ENCODE measurements at regions not wholly inside any gene's neighbourhood (a gene's known extent, or its start where the extent isn't known, plus 50 kb on each side); places are given as distances from the start of the nearest gene placed in this dataset.
"Not testable (repeated sequence)": the region's sequence is repeated elsewhere in the genome, so short reads cannot be mapped to it uniquely, and the experiment has no call there.

GRCh38 chr6:4367643-4368042 lies 232.3 kb upstream of the ECI2 start:
- no peak overlapping the region for H3K4me3 Mint-ChIP-seq
- H3K36me3 Mint-ChIP-seq (ENCODE audit: insufficient read depth): peaks cover 3% of the 10 kb centered on the region
- DNase-seq (ENCODE audit: low spot score in 2 of 2): no peak
- H3K9me3 Mint-ChIP-seq: no peaks in the 10 kb centered on the region
- H3K27ac Mint-ChIP-seq (ENCODE audit: low read depth): no peak overlapping the region
- no peaks in the 10 kb centered on the region for H3K4me1 Mint-ChIP-seq
- ATAC-seq (replicated peaks; ENCODE audit: extremely low read depth, poor library complexity, severe bottlenecking): no peak
- H3K27me3 Mint-ChIP-seq: peaks cover 42% of the 10 kb centered on the region

- H3K27ac Mint-ChIP-seq (ENCODE audit: low read depth): no peak overlapping the region
- no peaks in the 10 kb centered on the region for H3K4me1 Mint-ChIP-seq
- DNase-seq (ENCODE audit: low spot score in 2 of 2): no peak
- no peak for ATAC-seq (replicated peaks; ENCODE audit: extremely low read depth, poor library complexity, severe bottlenecking)
- no peaks in the 10 kb centered on the region for H3K9me3 Mint-ChIP-seq
- no peak overlapping the region for H3K4me3 Mint-ChIP-seq
- peaks cover 49% of the 10 kb centered on the region for H3K27me3 Mint-ChIP-seq
- peaks cover 3% of the 10 kb centered on the region for H3K36me3 Mint-ChIP-seq (ENCODE audit: insufficient read depth)
Observed at GRCh38 chr6:4366635-4367395, 231.4 kb upstream of the ECI2 start.

- H3K4me1 Mint-ChIP-seq: no peaks in the 10 kb centered on the region
- H3K9me3 Mint-ChIP-seq: no peaks in the 10 kb centered on the region
- no peak overlapping the region for H3K27ac Mint-ChIP-seq (ENCODE audit: low read depth)
- H3K27me3 Mint-ChIP-seq: peaks cover 61% of the 10 kb centered on the region
- peaks cover 3% of the 10 kb centered on the region for H3K36me3 Mint-ChIP-seq (ENCODE audit: insufficient read depth)
- no peak for DNase-seq (ENCODE audit: low spot score in 2 of 2)
- no peak overlapping the region for H3K4me3 Mint-ChIP-seq
- no peak for ATAC-seq (replicated peaks; ENCODE audit: extremely low read depth, poor library complexity, severe bottlenecking)
Observed at GRCh38 chr6:4365686-4366085, 230.3 kb upstream of the ECI2 start.

GRCh38 chr6:4364711-4365110 lies 229.3 kb upstream of the ECI2 start:
- Mint-ChIP-seq H3K4me1 (no peaks in the 10 kb centered on the region), H3K27me3 (peaks cover 63% of the 10 kb centered on the region), H3K9me3 (no peaks in the 10 kb centered on the region), H3K4me3 (no peak overlapping the region), H3K36me3 (ENCODE audit: insufficient read depth) (peaks cover 3% of the 10 kb centered on the region), H3K27ac (ENCODE audit: low read depth) (no peak overlapping the region)
- ATAC-seq (replicated peaks; ENCODE audit: extremely low read depth, poor library complexity, severe bottlenecking): no peak
- DNase-seq (ENCODE audit: low spot score in 2 of 2): no peak

- Mint-ChIP-seq H3K36me3 (ENCODE audit: insufficient read depth) (peaks cover 3% of the 10 kb centered on the region), H3K9me3 (no peaks in the 10 kb centered on the region), H3K27me3 (peaks cover 63% of the 10 kb centered on the region), H3K27ac (ENCODE audit: low read depth) (no peak overlapping the region), H3K4me1 (no peaks in the 10 kb centered on the region), H3K4me3 (no peak overlapping the region)
- ATAC-seq (replicated peaks; ENCODE audit: extremely low read depth, poor library complexity, severe bottlenecking) (no peak), DNase-seq (ENCODE audit: low spot score in 2 of 2) (no peak)
Observed at GRCh38 chr6:4364172-4364571, 228.8 kb upstream of the ECI2 start.

- DNase-seq (ENCODE audit: low spot score in 2 of 2) (no peak), ATAC-seq (replicated peaks; ENCODE audit: extremely low read depth, poor library complexity, severe bottlenecking) (no peak)
- Mint-ChIP-seq H3K9me3 (no peaks in the 10 kb centered on the region), H3K4me3 (no peak overlapping the region), H3K27me3 (peaks cover 61% of the 10 kb centered on the region), H3K4me1 (no peaks in the 10 kb centered on the region), H3K27ac (ENCODE audit: low read depth) (no peak overlapping the region), H3K36me3 (ENCODE audit: insufficient read depth) (peaks cover 3% of the 10 kb centered on the region)
Observed at GRCh38 chr6:4363656-4364055, 228.3 kb upstream of the ECI2 start.

GRCh38 chr6:4362326-4362725 lies 227.0 kb upstream of the ECI2 start:
- Mint-ChIP-seq H3K9me3 (no peaks in the 10 kb centered on the region), H3K27ac (ENCODE audit: low read depth) (no peak overlapping the region), H3K36me3 (ENCODE audit: insufficient read depth) (peaks cover 3% of the 10 kb centered on the region), H3K4me3 (no peak overlapping the region), H3K4me1 (no peaks in the 10 kb centered on the region), H3K27me3 (peaks cover 48% of the 10 kb centered on the region)
- ATAC-seq (replicated peaks; ENCODE audit: extremely low read depth, poor library complexity, severe bottlenecking): no peak
- DNase-seq (ENCODE audit: low spot score in 2 of 2): no peak

- Mint-ChIP-seq H3K9me3 (no peaks in the 10 kb centered on the region), H3K27ac (ENCODE audit: low read depth) (no peak overlapping the region), H3K36me3 (ENCODE audit: insufficient read depth) (peaks cover 3% of the 10 kb centered on the region), H3K4me3 (no peak overlapping the region), H3K27me3 (peaks cover 42% of the 10 kb centered on the region), H3K4me1 (no peaks in the 10 kb centered on the region)
- DNase-seq (ENCODE audit: low spot score in 2 of 2): no peak
- ATAC-seq (replicated peaks; ENCODE audit: extremely low read depth, poor library complexity, severe bottlenecking): no peak
Observed at GRCh38 chr6:4360920-4361319, 225.5 kb upstream of the ECI2 start.

GRCh38 chr6:4359108-4359730 lies 223.8 kb upstream of the ECI2 start:
- no peak for ATAC-seq (replicated peaks; ENCODE audit: extremely low read depth, poor library complexity, severe bottlenecking)
- DNase-seq (ENCODE audit: low spot score in 2 of 2): no peak
- Mint-ChIP-seq H3K27me3 (peaks cover 47% of the 10 kb centered on the region), H3K27ac (ENCODE audit: low read depth) (no peak overlapping the region), H3K9me3 (no peaks in the 10 kb centered on the region), H3K36me3 (ENCODE audit: insufficient read depth) (no peaks in the 10 kb centered on the region), H3K4me1 (no peaks in the 10 kb centered on the region), H3K4me3 (no peak overlapping the region)

- Mint-ChIP-seq H3K36me3 (ENCODE audit: insufficient read depth) (no peaks in the 10 kb centered on the region), H3K27me3 (peaks cover 54% of the 10 kb centered on the region), H3K4me3 (no peak overlapping the region)
Observed at GRCh38 chr6:4358414-4359107, 223.2 kb upstream of the ECI2 start.

GRCh38 chr6:4357660-4358152 lies 222.3 kb upstream of the ECI2 start:
- peaks cover 56% of the 10 kb centered on the region for H3K27me3 Mint-ChIP-seq
- not testable (repeated sequence) for H3K36me3 Mint-ChIP-seq (ENCODE audit: insufficient read depth); H3K27ac Mint-ChIP-seq (ENCODE audit: low read depth); ATAC-seq (replicated peaks; ENCODE audit: extremely low read depth, poor library complexity, severe bottlenecking); DNase-seq (ENCODE audit: low spot score in 2 of 2); H3K4me3 Mint-ChIP-seq; H3K4me1 Mint-ChIP-seq; H3K9me3 Mint-ChIP-seq

More at GRCh38 chr6:4358414-4359107, 223.2 kb upstream of the ECI2 start:
- DNase-seq (ENCODE audit: low spot score in 2 of 2) (no peak), ATAC-seq (replicated peaks; ENCODE audit: extremely low read depth, poor library complexity, severe bottlenecking) (no peak)
- H3K4me1 Mint-ChIP-seq: no peaks in the 10 kb centered on the region
- no peak overlapping the region for H3K27ac Mint-ChIP-seq (ENCODE audit: low read depth)
- H3K9me3 Mint-ChIP-seq: no peaks in the 10 kb centered on the region

- ATAC-seq (replicated peaks; ENCODE audit: extremely low read depth, poor library complexity, severe bottlenecking): no peak
- no peaks in the 10 kb centered on the region for H3K36me3 Mint-ChIP-seq (ENCODE audit: insufficient read depth)
Observed at GRCh38 chr6:4356899-4357659, 221.7 kb upstream of the ECI2 start.

More at GRCh38 chr6:4356899-4357659, 221.7 kb upstream of the ECI2 start:
- no peaks in the 10 kb centered on the region for H3K9me3 Mint-ChIP-seq
- no peaks in the 10 kb centered on the region for H3K4me1 Mint-ChIP-seq
- peaks cover 56% of the 10 kb centered on the region for H3K27me3 Mint-ChIP-seq
- H3K27ac Mint-ChIP-seq (ENCODE audit: low read depth): no peak overlapping the region
- H3K4me3 Mint-ChIP-seq: no peak overlapping the region
- no peak for DNase-seq (ENCODE audit: low spot score in 2 of 2)
